ENCODE measurements at regions not wholly inside any gene's neighbourhood (a gene's known extent, or its start where the extent isn't known, plus 50 kb on each side); places are given as distances from the start of the nearest gene placed in this dataset.

DNA sequence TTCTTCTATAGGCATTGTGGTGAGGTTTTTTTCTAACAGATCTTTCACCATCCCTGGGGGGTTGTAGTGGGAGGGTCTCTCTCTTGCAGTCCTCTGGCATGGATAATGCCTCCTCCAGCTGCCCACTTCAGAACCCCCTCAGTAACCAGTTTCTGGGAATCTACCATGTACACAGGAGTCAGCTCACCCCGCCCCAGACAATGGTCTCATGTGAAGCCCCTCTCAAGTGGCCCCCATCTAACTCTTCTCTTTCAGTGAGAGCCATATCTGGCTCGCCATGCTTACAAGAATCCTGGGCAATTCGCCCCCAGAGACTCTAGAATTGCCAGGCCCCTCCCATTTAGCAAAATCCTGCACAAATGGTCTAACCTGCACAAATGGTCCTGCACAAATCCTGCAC, 144.4 kb upstream of the FSTL4 start:
- no peak overlapping the region for H3K27ac ChIP-seq
- TF ChIP-seq, protein P1, sequence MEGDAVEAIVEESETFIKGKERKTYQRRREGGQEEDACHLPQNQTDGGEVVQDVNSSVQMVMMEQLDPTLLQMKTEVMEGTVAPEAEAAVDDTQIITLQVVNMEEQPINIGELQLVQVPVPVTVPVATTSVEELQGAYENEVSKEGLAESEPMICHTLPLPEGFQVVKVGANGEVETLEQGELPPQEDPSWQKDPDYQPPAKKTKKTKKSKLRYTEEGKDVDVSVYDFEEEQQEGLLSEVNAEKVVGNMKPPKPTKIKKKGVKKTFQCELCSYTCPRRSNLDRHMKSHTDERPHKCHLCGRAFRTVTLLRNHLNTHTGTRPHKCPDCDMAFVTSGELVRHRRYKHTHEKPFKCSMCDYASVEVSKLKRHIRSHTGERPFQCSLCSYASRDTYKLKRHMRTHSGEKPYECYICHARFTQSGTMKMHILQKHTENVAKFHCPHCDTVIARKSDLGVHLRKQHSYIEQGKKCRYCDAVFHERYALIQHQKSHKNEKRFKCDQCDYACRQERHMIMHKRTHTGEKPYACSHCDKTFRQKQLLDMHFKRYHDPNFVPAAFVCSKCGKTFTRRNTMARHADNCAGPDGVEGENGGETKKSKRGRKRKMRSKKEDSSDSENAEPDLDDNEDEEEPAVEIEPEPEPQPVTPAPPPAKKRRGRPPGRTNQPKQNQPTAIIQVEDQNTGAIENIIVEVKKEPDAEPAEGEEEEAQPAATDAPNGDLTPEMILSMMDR (conservative IDR thresholded peaks at IDR 0.05), result no peak
- no peak for TF ChIP-seq ZFX (IDR thresholded peaks at IDR 0.05)

- no peak overlapping the region for H3K27ac ChIP-seq
- no peak for TF ChIP-seq ZFX (IDR thresholded peaks at IDR 0.05)
- TF ChIP-seq, protein P1 (conservative IDR thresholded peaks at IDR 0.05), result no peak
These were observed 143.7 kb upstream of the FSTL4 start for GRCh38 chr5:133756036-133756435.

GRCh38 chr5:133754575-133755169, 142.3 kb upstream of the FSTL4 start:
- H3K27ac ChIP-seq, result peak overlapping the region; percentile 13; the same call in 1 of the 2 replicates
- TF ChIP-seq, protein P1 (conservative IDR thresholded peaks at IDR 0.05), result peak; percentile 85
- TF ChIP-seq ZFX (IDR thresholded peaks at IDR 0.05), result no peak

- TF ChIP-seq ZFX (IDR thresholded peaks at IDR 0.05), result no peak
- TF ChIP-seq, protein P1 (conservative IDR thresholded peaks at IDR 0.05), result no peak
- peak overlapping the region; percentile 24; the same call in 1 of the 2 replicates for H3K27ac ChIP-seq
These were observed 141.5 kb upstream of the FSTL4 start for GRCh38 chr5:133753856-133754255.

DNA sequence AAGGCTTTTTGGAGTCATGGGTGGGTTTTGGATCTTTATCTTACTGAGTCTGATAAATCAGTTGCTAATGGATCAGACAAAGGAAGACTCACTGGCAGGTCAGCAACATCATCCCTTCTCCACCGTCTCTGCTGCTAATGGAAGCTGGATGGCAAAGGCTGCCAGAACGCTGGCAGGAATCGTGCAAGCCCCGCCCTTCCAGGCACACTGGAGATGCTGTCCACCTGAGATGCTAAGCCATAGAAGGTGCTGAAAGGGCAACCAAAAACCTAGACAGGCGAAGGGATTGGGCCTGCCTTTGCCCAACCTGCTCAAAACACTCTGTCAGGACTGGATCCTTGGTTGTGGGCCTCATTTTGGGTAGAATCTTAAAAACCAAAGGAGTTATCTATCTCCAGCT, 139.5 kb upstream of the FSTL4 start:
- no peak overlapping the region for H3K27ac ChIP-seq
- TF ChIP-seq ZFX (IDR thresholded peaks at IDR 0.05), result no peak
- TF ChIP-seq, protein P1 (conservative IDR thresholded peaks at IDR 0.05), result no peak

DNA sequence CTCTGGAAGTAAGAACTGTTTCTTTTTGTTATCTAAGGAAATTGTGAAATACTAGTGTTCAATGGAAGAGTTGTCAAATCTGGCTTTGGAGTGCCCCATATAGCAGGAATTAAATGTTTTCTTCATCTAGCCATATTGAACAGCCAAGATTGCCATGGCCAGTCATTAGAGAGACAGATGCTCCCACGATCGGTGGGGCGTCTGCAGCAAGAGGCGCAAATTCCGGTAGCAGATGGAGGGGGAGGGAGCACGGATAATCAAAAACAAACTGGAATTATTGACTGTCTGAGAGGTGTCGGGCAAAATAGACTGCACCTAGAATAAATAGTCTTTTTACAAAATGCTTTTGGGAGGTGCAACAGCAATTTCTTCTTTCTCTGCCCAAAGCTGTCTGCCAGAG, 139.1 kb upstream of the FSTL4 start:
- H3K27ac ChIP-seq, result no peak overlapping the region
- TF ChIP-seq, protein P1 (conservative IDR thresholded peaks at IDR 0.05), result no peak
- TF ChIP-seq ZFX (IDR thresholded peaks at IDR 0.05), result no peak

DNA sequence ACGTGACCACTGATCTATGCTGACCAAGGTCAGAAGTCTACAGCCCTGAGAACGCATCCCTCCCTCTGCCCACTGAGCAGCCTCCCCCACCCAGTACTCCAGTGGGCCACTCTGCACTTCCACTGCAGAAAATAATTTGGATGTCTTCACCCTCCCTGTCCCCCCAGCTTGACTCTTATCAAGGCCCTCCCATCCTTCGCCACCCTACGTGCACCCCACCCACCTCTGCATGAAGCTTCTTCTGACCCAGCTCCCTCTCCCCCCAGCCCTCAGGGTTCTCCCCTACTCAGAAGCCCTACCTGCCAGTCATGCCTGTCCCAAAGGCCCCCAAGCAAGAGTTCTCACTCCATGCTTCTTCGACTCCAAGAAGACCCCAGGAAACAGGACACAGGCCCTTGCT, 138.5 kb upstream of the FSTL4 start:
- TF ChIP-seq, protein P1 (conservative IDR thresholded peaks at IDR 0.05), result no peak
- no peak for TF ChIP-seq ZFX (IDR thresholded peaks at IDR 0.05)
- H3K27ac ChIP-seq, result no peak overlapping the region
